T-helper 2 cell treated with Interferon-gamma antibody and Interleukin-4, amounts not matched to agents 5 μg/mL and 100 μg/mL, for 36 hours (primary cell): ENCODE measurements at regions not wholly inside any gene's neighbourhood (a gene's known extent, or its start where the extent isn't known, plus 50 kb on each side); places are given as distances from the start of the nearest gene placed in this dataset.

Experiments used
- DNase-seq: peaks from one replicate; pipeline ENCODE4 v3.0.0; 2021; ENCODE audit warnings: low spot score
- H3K27ac Mint-ChIP-seq: one replicate; pipeline ENCODE4 v1.8.0; 2021; ENCODE audit warnings: mild to moderate bottlenecking, mixed read lengths
- H3K27me3 Mint-ChIP-seq: one replicate; pipeline ENCODE4 v1.8.0; 2021; ENCODE audit warnings: low read depth, mixed read lengths
- H3K36me3 Mint-ChIP-seq: one replicate; pipeline ENCODE4 v1.8.0; 2021; ENCODE audit warnings: low read depth, mixed read lengths
- H3K4me1 Mint-ChIP-seq: one replicate; pipeline ENCODE4 v1.8.0; 2021; ENCODE audit warnings: low read depth, mixed read lengths
- H3K4me3 Mint-ChIP-seq: one replicate; pipeline ENCODE4 v1.8.0; 2022; ENCODE audit warnings: mild to moderate bottlenecking, moderate library complexity, mixed read lengths
- H3K9me3 Mint-ChIP-seq: one replicate; pipeline ENCODE4 v1.8.0; 2021; ENCODE audit warnings: mixed read lengths

DNA sequence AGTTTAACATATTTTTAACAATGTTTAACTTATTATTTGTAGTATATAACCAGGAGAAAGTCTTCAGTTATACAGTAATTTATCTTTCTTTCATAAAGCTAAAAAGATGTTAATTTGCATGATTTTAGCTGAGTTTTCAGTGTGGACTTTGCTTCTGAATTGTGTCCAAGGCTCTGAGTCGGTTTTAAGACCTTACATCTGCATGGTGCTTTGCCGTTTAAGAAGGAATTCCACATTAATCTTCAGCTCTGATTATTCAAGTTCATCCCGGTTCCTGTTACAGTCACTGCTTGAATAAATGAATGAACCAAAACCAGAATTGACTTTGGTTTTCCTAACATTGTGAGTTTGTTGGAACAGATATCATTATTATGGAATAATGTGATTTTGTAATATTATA, 419.7 kb upstream of the RGPD4 start:
- no peak for DNase-seq
- no peaks in the 10 kb centered on the region for H3K4me1 Mint-ChIP-seq
- no peaks in the 10 kb centered on the region for H3K36me3 Mint-ChIP-seq
- no peak overlapping the region for H3K27ac Mint-ChIP-seq
- H3K27me3 Mint-ChIP-seq = no peaks in the 10 kb centered on the region
- no peak overlapping the region for H3K4me3 Mint-ChIP-seq
- no peaks in the 10 kb centered on the region for H3K9me3 Mint-ChIP-seq

DNA sequence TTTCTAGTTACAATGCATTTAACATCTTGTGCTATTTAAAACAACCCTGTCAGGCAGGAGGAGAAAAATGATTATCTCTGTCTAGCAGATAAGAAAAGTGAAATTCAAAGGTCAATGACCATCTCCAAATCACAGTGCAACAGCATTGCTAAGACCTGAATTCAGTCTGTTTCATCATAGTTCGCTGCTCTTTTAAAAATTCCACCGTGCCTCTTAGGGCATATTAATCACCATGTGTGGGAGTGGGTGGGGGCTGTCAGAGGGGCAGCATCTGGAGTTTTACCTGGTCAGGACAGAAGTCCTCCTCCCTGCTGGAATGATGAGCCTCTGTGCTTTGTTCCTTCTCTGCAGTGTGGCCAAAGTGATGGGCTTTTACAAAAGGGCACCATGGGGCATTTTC, 418.7 kb upstream of the RGPD4 start:
- no peak for DNase-seq
- Mint-ChIP-seq H3K9me3 (no peaks in the 10 kb centered on the region), H3K36me3 (no peaks in the 10 kb centered on the region), H3K4me3 (no peak overlapping the region), H3K27me3 (no peaks in the 10 kb centered on the region), H3K27ac (no peak overlapping the region), H3K4me1 (no peaks in the 10 kb centered on the region)

GRCh38 chr2:107411267-107411666, 415.4 kb upstream of the RGPD4 start:
- Mint-ChIP-seq H3K4me3 (no peak overlapping the region), H3K36me3 (no peaks in the 10 kb centered on the region), H3K9me3 (no peaks in the 10 kb centered on the region), H3K27ac (no peak overlapping the region), H3K27me3 (no peaks in the 10 kb centered on the region), H3K4me1 (no peaks in the 10 kb centered on the region)
- DNase-seq = no peak

GRCh38 chr2:107412209-107412904, 414.3 kb upstream of the RGPD4 start:
- no peak for DNase-seq
- Mint-ChIP-seq H3K36me3 (no peaks in the 10 kb centered on the region), H3K4me1 (no peaks in the 10 kb centered on the region), H3K9me3 (no peaks in the 10 kb centered on the region), H3K27ac (no peak overlapping the region), H3K4me3 (no peak overlapping the region), H3K27me3 (no peaks in the 10 kb centered on the region)

DNA sequence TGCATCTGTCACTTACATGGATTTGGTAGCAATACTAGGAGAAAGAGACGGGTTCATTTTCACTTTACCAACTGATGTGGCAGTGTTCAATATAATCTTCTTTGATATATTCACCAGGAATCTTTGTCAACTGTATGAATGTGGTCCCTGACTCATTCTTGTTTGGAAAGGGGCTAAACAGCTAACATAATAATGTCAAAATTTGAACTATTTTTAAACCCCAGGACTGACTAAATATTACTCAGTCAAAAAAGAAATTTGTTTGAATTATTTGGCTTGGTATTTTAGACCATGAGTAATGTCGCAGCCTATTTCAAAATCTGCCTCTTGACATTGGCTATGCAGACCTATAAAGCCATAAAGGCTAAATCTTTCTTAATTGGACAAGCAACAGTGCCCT, 413.7 kb upstream of the RGPD4 start:
- no peaks in the 10 kb centered on the region for H3K4me1 Mint-ChIP-seq
- no peak overlapping the region for H3K4me3 Mint-ChIP-seq
- no peaks in the 10 kb centered on the region for H3K9me3 Mint-ChIP-seq
- no peaks in the 10 kb centered on the region for H3K27me3 Mint-ChIP-seq
- DNase-seq = no peak
- H3K36me3 Mint-ChIP-seq = no peaks in the 10 kb centered on the region
- H3K27ac Mint-ChIP-seq = no peak overlapping the region

GRCh38 chr2:107414376-107414775, 412.3 kb upstream of the RGPD4 start:
- H3K9me3 Mint-ChIP-seq = no peaks in the 10 kb centered on the region
- H3K27ac Mint-ChIP-seq = no peak overlapping the region
- no peaks in the 10 kb centered on the region for H3K27me3 Mint-ChIP-seq
- DNase-seq = no peak
- no peak overlapping the region for H3K4me3 Mint-ChIP-seq
- no peaks in the 10 kb centered on the region for H3K36me3 Mint-ChIP-seq
- H3K4me1 Mint-ChIP-seq = no peaks in the 10 kb centered on the region

DNA sequence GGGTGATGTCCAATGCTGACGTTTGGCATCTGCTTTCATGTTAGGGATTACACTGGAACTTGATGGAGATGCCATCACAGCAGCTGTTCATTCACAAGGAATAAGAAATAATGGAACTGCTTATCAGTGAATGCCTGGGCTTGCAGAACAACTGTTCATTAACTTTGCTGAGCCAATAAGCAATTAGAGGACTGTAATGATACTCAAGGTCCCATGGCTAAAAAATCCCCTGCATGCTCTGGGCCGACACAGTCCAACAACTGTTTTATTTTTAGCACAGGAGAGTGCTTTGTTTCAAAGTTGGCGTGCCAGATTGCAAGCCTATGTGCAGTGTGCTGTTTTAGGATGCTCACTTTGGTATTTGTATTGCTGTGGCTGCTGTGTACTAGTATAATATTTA, 408.0 kb upstream of the RGPD4 start:
- DNase-seq = no peak
- Mint-ChIP-seq H3K9me3 (no peaks in the 10 kb centered on the region), H3K4me1 (no peaks in the 10 kb centered on the region), H3K4me3 (no peak overlapping the region), H3K27me3 (no peaks in the 10 kb centered on the region), H3K36me3 (no peaks in the 10 kb centered on the region), H3K27ac (no peak overlapping the region)

DNA sequence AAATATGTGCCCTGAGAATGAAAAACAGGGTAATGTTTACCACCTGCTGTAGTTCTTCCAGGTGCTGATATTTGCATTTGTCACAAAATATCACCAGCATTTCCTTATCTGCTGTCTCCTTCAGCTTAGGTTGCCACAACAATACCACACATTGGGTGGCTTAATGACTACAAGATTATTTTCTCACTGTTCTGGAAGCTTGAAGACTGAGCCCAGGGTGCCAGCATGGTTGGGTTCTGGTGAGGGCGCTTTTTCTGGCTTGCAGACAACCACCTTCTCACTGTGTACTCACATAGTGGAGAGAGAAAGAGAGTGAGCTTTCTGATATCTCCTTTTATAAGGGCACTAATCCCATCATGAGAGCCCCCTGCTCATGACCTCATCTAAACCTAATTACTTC, 407.5 kb upstream of the RGPD4 start:
- H3K27me3 Mint-ChIP-seq = no peaks in the 10 kb centered on the region
- no peaks in the 10 kb centered on the region for H3K36me3 Mint-ChIP-seq
- no peak overlapping the region for H3K27ac Mint-ChIP-seq
- DNase-seq = no peak
- no peak overlapping the region for H3K4me3 Mint-ChIP-seq
- no peaks in the 10 kb centered on the region for H3K9me3 Mint-ChIP-seq
- no peaks in the 10 kb centered on the region for H3K4me1 Mint-ChIP-seq

GRCh38 chr2:107428781-107429180, 397.9 kb upstream of the RGPD4 start:
- peaks cover 8% of the 10 kb centered on the region for H3K9me3 Mint-ChIP-seq
- no peaks in the 10 kb centered on the region for H3K36me3 Mint-ChIP-seq
- H3K27ac Mint-ChIP-seq = no peak overlapping the region
- H3K27me3 Mint-ChIP-seq = no peaks in the 10 kb centered on the region
- no peak overlapping the region for H3K4me3 Mint-ChIP-seq
- no peaks in the 10 kb centered on the region for H3K4me1 Mint-ChIP-seq
- DNase-seq = no peak

- Mint-ChIP-seq H3K9me3 (peaks cover 8% of the 10 kb centered on the region), H3K4me3 (no peak overlapping the region), H3K27me3 (no peaks in the 10 kb centered on the region), H3K27ac (no peak overlapping the region), H3K36me3 (no peaks in the 10 kb centered on the region), H3K4me1 (no peaks in the 10 kb centered on the region)
- no peak for DNase-seq
These were observed 396.7 kb upstream of the RGPD4 start for GRCh38 chr2:107430006-107430405.

DNA sequence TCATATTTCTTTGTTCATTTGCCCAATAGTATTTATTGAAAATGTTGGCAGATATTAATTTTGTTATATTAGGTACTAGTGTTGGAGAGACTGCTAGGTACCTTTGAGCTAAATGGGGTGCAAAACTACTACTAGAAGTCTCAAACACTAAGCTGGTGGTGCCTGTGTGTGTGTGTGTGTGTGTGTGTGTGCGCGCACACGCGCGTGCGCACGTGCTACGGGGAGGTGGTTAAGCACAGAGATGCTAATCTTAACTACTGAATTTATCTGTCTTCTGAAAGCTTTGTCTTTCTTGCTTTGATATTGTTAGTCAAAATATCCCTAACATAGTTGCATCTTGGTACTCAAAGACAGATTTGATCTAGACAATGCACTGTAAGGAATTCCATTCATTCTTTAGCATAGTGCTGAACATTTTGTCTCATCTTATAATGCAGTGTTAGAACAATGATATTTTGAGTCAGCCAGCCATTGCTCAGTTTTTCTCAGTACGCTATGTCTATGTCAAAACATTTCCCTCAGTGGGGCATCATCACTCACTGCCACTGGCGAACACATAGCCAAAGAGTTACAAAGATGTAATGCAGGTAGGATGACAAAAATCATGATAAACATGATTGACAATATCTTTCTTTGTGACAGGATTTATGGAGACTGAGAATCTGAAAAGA, 396.0 kb upstream of the RGPD4 start:
- no peak for DNase-seq
- H3K27ac Mint-ChIP-seq = no peak overlapping the region
- no peak overlapping the region for H3K4me3 Mint-ChIP-seq
- H3K9me3 Mint-ChIP-seq = peaks cover 3% of the 10 kb centered on the region
- no peaks in the 10 kb centered on the region for H3K4me1 Mint-ChIP-seq
- no peaks in the 10 kb centered on the region for H3K36me3 Mint-ChIP-seq
- H3K27me3 Mint-ChIP-seq = no peaks in the 10 kb centered on the region

- Mint-ChIP-seq H3K36me3 (no peaks in the 10 kb centered on the region), H3K4me1 (no peaks in the 10 kb centered on the region), H3K27me3 (no peaks in the 10 kb centered on the region), H3K9me3 (no peaks in the 10 kb centered on the region), H3K4me3 (no peak overlapping the region), H3K27ac (no peak overlapping the region)
- no peak for DNase-seq
These were observed 390.4 kb upstream of the RGPD4 start for GRCh38 chr2:107436281-107436680.

- Mint-ChIP-seq H3K36me3 (no peaks in the 10 kb centered on the region), H3K27ac (no peak overlapping the region), H3K4me1 (no peaks in the 10 kb centered on the region), H3K4me3 (no peak overlapping the region), H3K27me3 (no peaks in the 10 kb centered on the region), H3K9me3 (no peaks in the 10 kb centered on the region)
- no peak for DNase-seq
These were observed 389.4 kb upstream of the RGPD4 start for GRCh38 chr2:107437265-107437664.

DNA sequence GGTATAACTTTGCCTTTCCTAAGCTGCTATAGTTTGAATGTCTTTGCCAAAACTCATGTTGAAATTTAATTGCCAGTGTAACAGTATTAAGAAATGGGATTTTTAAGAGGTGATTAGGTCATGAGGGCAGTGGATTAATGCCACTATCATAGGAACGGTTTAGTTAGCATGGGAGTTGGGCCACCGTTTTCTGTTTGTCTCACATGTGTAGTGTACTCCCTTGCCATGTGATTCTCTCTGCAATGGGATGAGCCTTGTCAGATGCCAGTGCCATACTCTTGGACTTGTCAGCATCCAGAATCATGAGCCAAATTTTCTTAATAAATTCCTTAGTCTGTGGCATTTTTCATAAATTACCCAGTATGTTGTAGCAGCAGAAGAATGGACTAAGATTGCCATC, 388.9 kb upstream of the RGPD4 start:
- no peaks in the 10 kb centered on the region for H3K4me1 Mint-ChIP-seq
- H3K9me3 Mint-ChIP-seq = no peaks in the 10 kb centered on the region
- H3K27me3 Mint-ChIP-seq = no peaks in the 10 kb centered on the region
- H3K4me3 Mint-ChIP-seq = no peak overlapping the region
- H3K36me3 Mint-ChIP-seq = no peaks in the 10 kb centered on the region
- DNase-seq = no peak
- H3K27ac Mint-ChIP-seq = no peak overlapping the region

GRCh38 chr2:107448160-107448559, 378.5 kb upstream of the RGPD4 start:
- Mint-ChIP-seq H3K9me3 (no peaks in the 10 kb centered on the region), H3K36me3 (no peaks in the 10 kb centered on the region), H3K27ac (no peak overlapping the region), H3K4me3 (no peak overlapping the region), H3K27me3 (no peaks in the 10 kb centered on the region), H3K4me1 (no peaks in the 10 kb centered on the region)
- DNase-seq = no peak
